AG09319 (cell line): ENCODE measurements at regions not wholly inside any gene's neighbourhood (a gene's known extent, or its start where the extent isn't known, plus 50 kb on each side); places are given as distances from the start of the nearest gene placed in this dataset.

Source experiments
- DNase-seq: peaks from one replicate; pipeline ENCODE4 v3.0.0-alpha.2; 2010; ENCODE audit warnings: low read depth; ENCODE audit errors: extremely low read depth
- TF ChIP-seq, protein P1 (sequence below): IDR thresholded peaks from 2 replicates; pipeline ENCODE4 v1.5.1; 2011; ENCODE audit warnings: low read depth, mild to moderate bottlenecking, inconsistent platforms, low read length, moderate library complexity

DNA sequence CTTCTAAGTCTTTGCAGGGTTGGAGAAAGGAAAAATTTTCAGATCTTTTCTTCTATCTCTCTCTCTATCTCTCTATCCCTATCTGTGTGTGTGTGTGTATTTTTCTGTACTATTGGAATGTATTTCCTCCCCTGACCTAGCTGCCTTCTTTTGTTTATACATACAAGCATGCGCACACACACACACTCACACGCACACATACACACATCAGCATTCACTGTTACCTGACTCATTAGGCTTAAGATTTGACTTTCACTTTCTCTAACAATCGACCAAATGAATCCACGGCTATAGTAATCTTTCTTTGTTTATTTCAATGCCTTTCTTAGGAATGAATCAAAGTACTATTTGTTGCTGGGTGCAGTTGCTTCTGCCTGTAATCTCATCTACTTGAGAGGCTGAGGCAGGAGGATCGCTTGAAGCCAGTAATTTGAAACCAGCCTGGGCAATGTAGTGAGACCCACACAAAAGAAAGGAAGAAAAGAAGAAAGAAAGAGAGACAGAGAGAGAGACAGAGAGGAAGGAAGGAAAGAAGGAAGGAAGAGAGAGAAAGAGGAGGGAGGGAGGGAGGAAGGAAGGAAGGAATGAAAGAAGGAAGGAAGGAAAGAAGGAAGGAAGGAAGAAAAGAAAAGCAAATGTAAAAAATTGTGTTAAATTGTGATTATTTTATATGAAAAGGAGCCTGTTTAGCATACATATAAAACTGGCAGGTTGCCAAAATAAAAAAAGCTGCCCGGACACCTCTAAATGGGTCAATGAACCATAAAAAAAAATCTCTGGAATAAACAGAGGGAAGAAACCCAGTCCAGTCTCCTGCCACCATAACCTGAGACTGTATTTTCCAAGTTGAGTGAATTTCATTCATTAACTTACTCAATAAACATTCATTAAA, 206.8 kb downstream of the ZNF326 start:
- DNase-seq: no peak
- TF ChIP-seq, protein P1, sequence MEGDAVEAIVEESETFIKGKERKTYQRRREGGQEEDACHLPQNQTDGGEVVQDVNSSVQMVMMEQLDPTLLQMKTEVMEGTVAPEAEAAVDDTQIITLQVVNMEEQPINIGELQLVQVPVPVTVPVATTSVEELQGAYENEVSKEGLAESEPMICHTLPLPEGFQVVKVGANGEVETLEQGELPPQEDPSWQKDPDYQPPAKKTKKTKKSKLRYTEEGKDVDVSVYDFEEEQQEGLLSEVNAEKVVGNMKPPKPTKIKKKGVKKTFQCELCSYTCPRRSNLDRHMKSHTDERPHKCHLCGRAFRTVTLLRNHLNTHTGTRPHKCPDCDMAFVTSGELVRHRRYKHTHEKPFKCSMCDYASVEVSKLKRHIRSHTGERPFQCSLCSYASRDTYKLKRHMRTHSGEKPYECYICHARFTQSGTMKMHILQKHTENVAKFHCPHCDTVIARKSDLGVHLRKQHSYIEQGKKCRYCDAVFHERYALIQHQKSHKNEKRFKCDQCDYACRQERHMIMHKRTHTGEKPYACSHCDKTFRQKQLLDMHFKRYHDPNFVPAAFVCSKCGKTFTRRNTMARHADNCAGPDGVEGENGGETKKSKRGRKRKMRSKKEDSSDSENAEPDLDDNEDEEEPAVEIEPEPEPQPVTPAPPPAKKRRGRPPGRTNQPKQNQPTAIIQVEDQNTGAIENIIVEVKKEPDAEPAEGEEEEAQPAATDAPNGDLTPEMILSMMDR: no peak

DNA sequence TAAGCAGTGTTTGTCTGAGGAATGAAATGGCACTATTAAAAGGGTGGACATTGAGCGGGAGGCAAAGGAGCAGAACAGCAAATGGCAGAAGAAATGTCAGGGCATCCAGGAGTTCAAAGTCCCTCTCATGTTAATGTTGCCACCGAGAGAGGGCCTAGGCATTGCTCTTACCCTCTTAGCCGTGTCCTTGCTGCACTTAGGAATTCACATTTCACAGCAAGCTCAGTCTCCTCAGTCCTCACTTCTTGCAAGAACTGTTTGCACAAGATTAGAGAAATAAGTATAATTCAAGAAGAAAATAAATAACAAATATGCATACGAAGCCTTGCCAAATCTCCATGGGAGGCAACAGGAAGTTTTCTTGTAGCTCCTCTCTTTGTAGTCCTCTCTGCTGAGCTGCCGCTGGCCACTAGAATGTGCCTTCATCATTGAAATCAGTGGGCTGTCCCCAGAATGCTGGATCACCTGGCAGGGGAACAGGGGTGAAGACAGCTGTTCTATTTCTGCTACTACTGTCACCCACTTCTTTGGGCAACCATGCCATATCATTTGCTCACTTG, 205.8 kb downstream of the ZNF326 start:
- TF ChIP-seq, protein P1: no peak
- DNase-seq: no peak

DNA sequence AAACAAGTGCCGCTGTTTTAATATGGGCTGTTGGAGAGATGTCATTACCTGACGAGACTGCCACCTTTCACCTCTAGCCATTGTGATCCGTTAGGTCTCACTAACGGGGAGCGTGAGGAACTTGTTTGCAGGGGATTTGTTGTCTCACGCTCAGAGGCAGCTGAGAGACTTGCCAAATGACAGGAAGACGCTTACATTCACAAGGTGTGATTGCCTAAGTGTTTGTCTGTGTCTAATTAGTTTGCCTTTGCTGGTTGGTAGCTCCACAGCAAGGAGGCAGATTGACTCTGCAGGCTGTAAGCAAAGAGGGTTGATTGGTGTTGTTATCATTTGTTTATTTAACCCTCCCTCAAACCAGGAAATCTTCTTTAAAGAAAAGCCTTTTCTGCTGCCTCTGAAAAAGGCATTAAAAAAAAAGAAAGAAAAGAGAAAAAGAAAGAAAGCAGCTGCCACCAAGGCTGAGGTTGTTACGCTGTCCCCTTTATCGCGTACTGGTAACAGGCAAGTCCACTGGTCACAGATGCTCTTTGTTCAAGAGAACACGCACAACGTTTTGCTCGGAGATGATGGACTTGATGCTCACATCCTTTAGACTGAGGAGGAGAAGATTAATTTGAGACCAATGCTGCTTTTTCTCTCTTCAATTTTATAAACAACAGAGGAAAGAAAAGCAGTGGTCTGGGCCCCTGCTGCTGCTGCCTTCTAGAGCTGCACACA, 203.9 kb downstream of the ZNF326 start:
- TF ChIP-seq, protein P1: no peak
- no peak for DNase-seq

DNA sequence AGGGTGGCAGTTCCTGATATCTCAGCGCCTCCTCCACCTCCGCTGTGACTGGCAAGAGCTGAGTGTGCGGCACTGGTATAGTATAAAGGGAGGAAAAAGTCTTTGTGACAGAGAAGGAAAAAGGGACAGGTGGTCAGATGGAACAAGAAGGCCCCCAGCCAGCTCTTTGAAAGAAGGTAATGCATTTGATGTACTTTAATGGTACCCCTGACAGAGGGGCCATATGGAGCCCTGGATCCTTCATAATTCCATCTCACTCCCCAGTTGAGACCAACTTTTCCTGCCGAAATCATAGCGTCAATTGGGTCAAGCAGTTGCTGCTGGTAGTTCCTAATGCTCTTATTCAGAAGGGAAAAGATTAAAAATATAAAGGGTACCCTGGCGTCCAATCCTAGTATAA, 198.2 kb downstream of the ZNF326 start:
- DNase-seq: no peak
- TF ChIP-seq, protein P1: no peak

DNA sequence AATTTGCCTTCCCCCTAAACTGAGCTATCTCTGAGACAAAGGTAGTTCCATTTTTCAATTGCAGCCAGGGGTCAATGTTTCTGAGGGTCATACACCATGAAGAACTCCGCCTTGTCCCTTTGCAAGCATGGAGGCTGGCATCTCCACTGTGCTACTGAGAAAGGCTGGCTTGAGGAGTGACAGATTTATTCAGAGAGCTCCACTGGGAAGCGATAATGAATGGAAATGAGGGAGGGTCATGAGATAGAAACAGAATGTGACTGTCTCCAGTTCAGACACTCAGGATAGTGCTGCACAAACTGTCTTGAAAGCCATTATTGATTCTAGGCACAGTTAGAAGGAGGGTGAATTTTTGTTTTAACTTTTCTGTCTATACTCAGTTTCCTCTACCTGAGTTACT, 197.5 kb downstream of the ZNF326 start:
- TF ChIP-seq, protein P1: no peak
- DNase-seq: no peak

DNA sequence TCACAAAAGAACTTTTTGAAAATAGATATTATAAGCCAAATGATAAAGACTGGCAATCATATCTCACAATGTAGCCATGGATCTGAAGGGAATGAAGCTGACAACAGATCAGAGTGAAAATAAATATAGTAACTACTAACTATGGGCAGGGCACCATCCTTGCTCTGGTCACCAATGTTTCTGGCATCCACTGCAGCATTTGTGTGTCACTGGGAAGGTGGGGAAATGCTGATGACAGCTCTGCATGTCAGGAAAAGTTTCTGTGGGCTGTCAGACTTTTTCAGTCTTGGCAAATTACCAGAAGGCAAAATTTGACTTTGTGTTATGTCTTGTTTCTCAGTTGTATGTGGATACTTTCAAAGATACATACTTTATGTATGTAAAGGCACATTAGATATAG, 195.6 kb downstream of the ZNF326 start:
- TF ChIP-seq, protein P1: no peak
- no peak for DNase-seq

DNA sequence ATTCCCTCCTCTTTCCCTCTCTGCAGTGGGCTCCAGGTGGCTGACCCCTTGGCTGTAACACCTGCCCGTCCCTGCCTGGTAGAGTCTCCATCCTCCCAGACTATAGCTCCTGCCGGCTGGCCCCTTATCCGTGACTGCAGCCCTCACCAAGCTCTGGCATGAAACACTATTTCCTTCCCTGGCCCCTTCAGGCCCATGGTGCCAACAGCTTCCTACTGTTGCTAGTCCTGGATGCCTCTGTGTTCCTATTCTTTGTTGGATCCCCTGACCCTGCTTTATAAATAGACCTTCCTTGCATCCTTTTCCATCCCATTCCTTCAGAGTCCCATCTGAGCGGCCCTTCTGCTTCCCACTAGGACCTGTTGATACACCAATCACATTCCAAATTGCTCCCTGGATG, 195.0 kb downstream of the ZNF326 start:
- no peak for DNase-seq
- TF ChIP-seq, protein P1: no peak
